ENCODE measurements at regions not wholly inside any gene's neighbourhood (a gene's known extent, or its start where the extent isn't known, plus 50 kb on each side); places are given as distances from the start of the nearest gene placed in this dataset.

- FAIRE-seq = peak; percentile 96
Observed at GRCh38 chr9:80175286-80176150, 603.8 kb downstream of the TLE4 start.

DNA sequence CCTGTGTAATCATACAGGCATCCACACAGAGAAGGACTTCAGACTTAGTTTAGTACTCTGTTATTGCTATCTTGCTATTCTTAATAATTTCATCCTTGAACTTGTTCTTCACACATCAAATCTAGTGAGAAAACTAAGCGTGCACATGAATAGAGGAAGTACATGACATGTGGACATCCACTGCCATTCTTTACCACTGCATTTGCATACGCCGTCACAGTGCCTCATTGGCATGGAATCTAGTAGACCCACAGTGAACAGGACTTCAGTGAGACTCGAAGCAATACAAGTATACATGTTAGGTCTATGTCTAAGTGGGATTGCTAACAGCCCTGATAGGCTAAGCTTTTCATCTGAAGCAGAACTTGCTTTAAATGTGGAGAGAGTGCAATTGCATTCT lies 592.1 kb downstream of the TLE4 start:
- no peak for FAIRE-seq

- FAIRE-seq = no peak
Observed at GRCh38 chr9:80158554-80159170, 586.9 kb downstream of the TLE4 start.

GRCh38 chr9:80158131-80158530 lies 586.4 kb downstream of the TLE4 start:
- FAIRE-seq = no peak

- FAIRE-seq = no peak
Observed at GRCh38 chr9:80157561-80157983, 585.8 kb downstream of the TLE4 start.

GRCh38 chr9:80156756-80157472 lies 585.1 kb downstream of the TLE4 start:
- no peak for FAIRE-seq

DNA sequence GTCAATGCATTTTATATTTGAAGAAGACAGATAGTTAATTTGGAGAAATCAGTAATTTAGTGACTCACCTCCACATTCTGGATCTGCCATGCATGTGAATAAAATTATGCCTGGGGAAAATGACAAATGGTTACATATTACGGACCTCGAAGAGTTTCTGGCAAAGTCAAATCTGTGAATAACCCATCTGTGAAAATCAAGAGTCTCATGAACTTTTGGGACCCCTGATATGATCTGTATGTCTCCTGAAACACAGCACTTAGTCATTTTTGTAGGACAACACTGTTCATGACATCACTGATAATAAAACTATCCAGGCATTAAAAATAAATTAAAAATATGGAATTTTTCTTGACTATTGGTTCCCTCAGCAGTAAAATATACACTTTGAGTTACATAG lies 584.5 kb downstream of the TLE4 start:
- no peak for FAIRE-seq

GRCh38 chr9:80147866-80148265 lies 576.1 kb downstream of the TLE4 start:
- FAIRE-seq = no peak

DNA sequence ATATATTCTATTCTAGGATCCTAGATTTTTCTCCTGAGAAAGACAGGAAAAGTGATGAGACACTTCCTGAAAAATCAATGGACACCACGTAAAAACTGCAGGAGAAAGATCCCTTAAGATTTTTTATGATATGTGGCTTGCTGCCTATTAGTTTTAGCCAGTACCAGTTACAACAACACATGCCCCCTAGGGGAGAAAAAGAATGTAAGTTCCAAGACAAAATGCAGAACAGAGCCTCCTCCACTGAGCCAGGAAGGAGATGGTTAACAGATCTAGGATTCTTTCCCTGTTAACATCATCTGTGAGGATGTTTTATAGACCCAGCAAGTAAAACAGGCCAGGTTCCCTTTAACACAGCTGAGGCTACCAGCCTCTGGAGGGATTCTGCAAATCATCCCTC lies 574.7 kb downstream of the TLE4 start:
- FAIRE-seq = no peak

DNA sequence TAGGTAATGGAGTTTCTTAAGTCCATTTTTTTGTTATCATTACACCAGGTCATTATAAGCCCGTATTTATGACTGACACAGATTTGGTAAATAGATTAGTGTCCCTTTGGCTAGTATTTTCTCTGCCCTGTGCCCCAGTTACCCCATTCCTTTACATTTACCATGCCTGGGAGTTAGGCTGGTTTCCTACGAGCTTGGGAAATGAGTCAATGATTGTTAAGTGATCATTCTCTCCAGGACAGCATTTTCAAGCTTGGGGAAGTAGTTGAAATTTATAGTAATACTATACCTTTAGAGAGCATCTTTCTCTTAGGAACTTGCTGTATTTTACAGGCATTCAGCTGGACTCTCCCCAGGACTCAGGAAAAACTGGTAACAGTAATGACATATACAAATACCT lies 573.1 kb downstream of the TLE4 start:
- no peak for FAIRE-seq

- no peak for FAIRE-seq
Observed at GRCh38 chr9:80144406-80144805, 572.6 kb downstream of the TLE4 start.

- FAIRE-seq = no peak
Observed at GRCh38 chr9:80143899-80144298, 572.1 kb downstream of the TLE4 start.

DNA sequence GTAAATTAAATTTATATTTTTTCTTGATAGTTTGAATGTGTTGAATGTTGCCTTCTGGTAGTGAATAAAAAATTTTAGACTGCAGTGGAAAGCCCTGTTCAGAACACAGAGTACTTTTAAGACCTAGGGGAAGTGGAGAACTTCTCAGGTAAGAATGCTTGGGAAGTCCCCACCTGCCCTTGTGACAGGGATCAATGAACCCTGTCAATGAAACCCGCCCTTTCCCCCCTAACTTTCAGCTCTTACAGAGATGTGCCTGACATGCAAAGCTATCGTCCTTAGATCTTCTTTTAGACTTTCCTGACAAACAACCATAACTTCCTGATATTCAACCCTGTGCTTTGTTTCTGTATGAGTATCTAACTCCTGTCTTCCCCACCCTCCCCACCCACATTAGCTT lies 562.7 kb downstream of the TLE4 start:
- FAIRE-seq = no peak

GRCh38 chr9:80131627-80132026 lies 559.9 kb downstream of the TLE4 start:
- FAIRE-seq = no peak

GRCh38 chr9:80127920-80128319 lies 556.2 kb downstream of the TLE4 start:
- FAIRE-seq = no peak

DNA sequence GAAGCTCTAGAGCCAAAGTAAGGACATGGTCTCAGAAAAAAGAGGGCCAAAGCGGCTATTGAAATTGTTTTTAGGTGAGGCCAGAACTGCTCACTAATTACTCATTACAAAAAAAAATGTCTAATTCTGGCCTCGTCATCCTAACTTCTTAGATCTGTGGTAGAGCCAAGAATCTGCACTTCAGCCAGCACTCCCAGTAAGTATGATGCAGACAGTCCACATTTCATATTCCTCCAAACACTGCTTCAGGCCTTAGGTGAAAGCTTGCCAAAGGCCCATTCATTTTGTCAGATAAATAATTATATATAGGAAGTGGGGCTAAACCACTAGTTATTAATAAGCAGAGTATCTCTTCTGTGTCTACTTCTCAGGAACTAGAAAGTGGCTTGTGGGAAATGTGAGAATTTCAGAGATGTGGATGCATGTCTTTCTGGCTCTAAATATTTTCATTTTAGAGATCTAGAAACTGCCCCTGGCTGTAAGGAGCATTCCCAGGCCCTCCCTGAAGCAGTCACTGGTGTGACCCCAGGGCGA lies 554.0 kb downstream of the TLE4 start:
- no peak for FAIRE-seq

DNA sequence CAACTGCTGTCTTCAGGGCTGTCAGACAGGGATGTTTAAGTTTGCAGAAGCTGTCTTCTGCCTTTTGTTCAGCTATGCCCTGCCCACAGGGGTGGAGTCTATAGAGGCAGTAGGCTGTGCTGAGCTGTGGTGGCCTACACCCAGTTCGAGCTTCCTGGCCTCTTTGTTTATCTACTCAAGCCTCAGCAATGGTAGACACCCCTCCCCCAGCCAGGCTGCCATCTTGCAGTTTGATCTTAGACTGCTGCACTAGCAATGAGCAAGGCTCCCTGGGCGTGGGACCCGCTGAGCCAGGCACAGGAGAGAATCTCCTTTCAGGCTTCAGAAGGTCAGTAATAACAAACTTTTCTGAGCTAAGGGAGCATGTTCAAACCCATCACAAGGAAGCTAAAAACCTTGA lies 545.3 kb downstream of the TLE4 start:
- no peak for FAIRE-seq

DNA sequence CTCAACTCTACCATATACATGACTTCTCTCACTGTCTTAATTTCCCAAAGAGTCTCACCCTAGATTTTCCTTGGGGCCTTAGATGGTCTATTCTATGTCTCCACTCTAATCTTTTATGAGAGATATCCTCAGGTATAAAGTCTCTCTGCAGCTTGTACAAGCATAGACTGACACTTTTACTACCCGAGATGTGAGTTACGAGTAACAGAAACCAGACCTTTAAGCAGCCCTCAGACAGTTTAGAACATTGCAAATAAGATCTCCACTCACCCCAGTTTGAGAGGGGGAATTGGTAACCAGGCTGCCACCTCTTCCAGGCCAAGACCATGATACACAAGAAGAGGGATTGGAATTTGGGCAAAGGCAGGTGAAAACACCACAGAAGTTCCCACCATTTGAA lies 542.5 kb downstream of the TLE4 start:
- no peak for FAIRE-seq

- no peak for FAIRE-seq
Observed at GRCh38 chr9:80107931-80108660, 536.3 kb downstream of the TLE4 start.

- FAIRE-seq = no peak
Observed at GRCh38 chr9:80097476-80097875, 525.7 kb downstream of the TLE4 start.

GRCh38 chr9:80094176-80094771 lies 522.5 kb downstream of the TLE4 start:
- no peak for FAIRE-seq

GRCh38 chr9:80093695-80094094 lies 521.9 kb downstream of the TLE4 start:
- no peak for FAIRE-seq

DNA sequence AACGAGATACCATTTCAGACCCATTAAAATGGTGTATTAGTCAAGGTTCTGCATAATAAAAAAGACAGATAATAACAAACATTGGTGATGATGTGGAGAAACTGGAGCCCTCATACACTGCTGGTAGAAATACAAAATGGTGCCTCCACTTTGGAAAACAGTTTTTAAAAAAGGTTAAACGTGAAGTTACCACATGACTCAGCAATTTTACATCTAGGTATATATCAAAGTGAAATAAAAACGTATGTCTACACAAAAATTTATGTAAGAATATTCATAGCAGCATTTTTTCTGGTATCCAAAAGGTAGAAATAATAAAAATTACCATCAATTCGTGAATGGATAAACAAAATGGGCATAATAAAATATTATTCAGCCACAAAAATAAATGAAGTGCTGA lies 519.8 kb downstream of the TLE4 start:
- FAIRE-seq = no peak
